Stimulated activated CD4-positive, alpha-beta T cell treated with anti-CD3 and anti-CD28 coated beads, TNF-alpha, amount 100 ng/mL, for 48 hours (primary cell): ENCODE measurements at regions not wholly inside any gene's neighbourhood (a gene's known extent, or its start where the extent isn't known, plus 50 kb on each side); places are given as distances from the start of the nearest gene placed in this dataset.
"Not testable (repeated sequence)": the region's sequence is repeated elsewhere in the genome, so short reads cannot be mapped to it uniquely, and the experiment has no call there.

ENCODE experiments used
- DNase-seq, 3 donors: peaks; one replicate each; pipeline ENCODE4 v3.0.0-alpha.2; 2020; ENCODE audit warnings: low read depth in 3 of 3

- not testable (repeated sequence) for DNase-seq
Measured at GRCh38 chr9:2277644-2278043, 262.5 kb downstream of the SMARCA2 start.

GRCh38 chr9:2279138-2279537 lies 264.0 kb downstream of the SMARCA2 start:
- DNase-seq, result not testable (repeated sequence)

GRCh38 chr9:2281031-2281802 lies 266.1 kb downstream of the SMARCA2 start:
- DNase-seq, result no peak

GRCh38 chr9:2281803-2282185 lies 266.6 kb downstream of the SMARCA2 start:
- DNase-seq, result no peak

GRCh38 chr9:2284770-2285169 lies 269.6 kb downstream of the SMARCA2 start:
- no peak for DNase-seq

GRCh38 chr9:2285416-2286332 lies 270.5 kb downstream of the SMARCA2 start:
- DNase-seq, result no peak

- no peak for DNase-seq
Measured at GRCh38 chr9:2286333-2286705, 271.2 kb downstream of the SMARCA2 start.

GRCh38 chr9:2286825-2287455 lies 271.8 kb downstream of the SMARCA2 start:
- no peak for DNase-seq

- no peak for DNase-seq
Measured at GRCh38 chr9:2288309-2288708, 273.2 kb downstream of the SMARCA2 start.

- DNase-seq, result no peak
Measured at GRCh38 chr9:2289263-2289662, 274.1 kb downstream of the SMARCA2 start.

GRCh38 chr9:2290382-2290781 lies 275.2 kb downstream of the SMARCA2 start:
- no peak for DNase-seq

- no peak for DNase-seq
Measured at GRCh38 chr9:2291980-2292704, 277.0 kb downstream of the SMARCA2 start.

GRCh38 chr9:2292733-2293132 lies 277.6 kb downstream of the SMARCA2 start:
- DNase-seq, result no peak

- no peak for DNase-seq
Measured at GRCh38 chr9:2297771-2298170, 282.6 kb downstream of the SMARCA2 start.

- DNase-seq, result no peak
Measured at GRCh38 chr9:2298217-2298616, 283.1 kb downstream of the SMARCA2 start.

GRCh38 chr9:2299156-2299842 lies 284.2 kb downstream of the SMARCA2 start:
- no peak for DNase-seq

- DNase-seq, result no peak
Measured at GRCh38 chr9:2299843-2300205, 284.7 kb downstream of the SMARCA2 start.

GRCh38 chr9:2300325-2300724 lies 285.2 kb downstream of the SMARCA2 start:
- DNase-seq, result no peak

GRCh38 chr9:2302606-2303005 lies 287.5 kb downstream of the SMARCA2 start:
- no peak for DNase-seq

GRCh38 chr9:2303056-2303455 lies 287.9 kb downstream of the SMARCA2 start:
- DNase-seq, result no peak

GRCh38 chr9:2307480-2307879 lies 292.3 kb downstream of the SMARCA2 start:
- no peak for DNase-seq
